Gastroesophageal sphincter (tissue), 3 donors: ENCODE measurements at regions not wholly inside any gene's neighbourhood (a gene's known extent, or its start where the extent isn't known, plus 50 kb on each side); places are given as distances from the start of the nearest gene placed in this dataset.

Experiments used
- EP300 ChIP-seq: sonication (generic); formaldehyde crosslinking; IDR thresholded peaks from one replicate; pipeline ENCODE4 v1.6.1; 2017; ENCODE audit warnings: antibody characterized with exemption, mild to moderate bottlenecking
- POLR2A ChIP-seq, 2 donors: fragments of 450-650 bp; IDR thresholded peaks; one replicate each; pipeline ENCODE4 v1.6.1; 2017; ENCODE audit warnings: antibody characterized with exemption in 2 of 2, mild to moderate bottlenecking in 2 of 2, moderate library complexity in 1 of 2
- POLR2AphosphoS5 ChIP-seq: sonication (generic); formaldehyde crosslinking; IDR thresholded peaks from one replicate; pipeline ENCODE4 v1.6.1; 2017; ENCODE audit warnings: antibody characterized with exemption
- TF ChIP-seq, protein P1 (sequence below), 4 experiments: fragments of 200-600 bp in 2 of 4; fragments of 450-650 bp in 2 of 4; sonication (generic) in 1 of 4; IDR thresholded peaks; one replicate each; pipeline ENCODE4 v1.5.1; 2017 to 2019; ENCODE audit warnings: antibody characterized with exemption in 4 of 4, mild to moderate bottlenecking in 2 of 4, moderate library complexity in 2 of 4

DNA sequence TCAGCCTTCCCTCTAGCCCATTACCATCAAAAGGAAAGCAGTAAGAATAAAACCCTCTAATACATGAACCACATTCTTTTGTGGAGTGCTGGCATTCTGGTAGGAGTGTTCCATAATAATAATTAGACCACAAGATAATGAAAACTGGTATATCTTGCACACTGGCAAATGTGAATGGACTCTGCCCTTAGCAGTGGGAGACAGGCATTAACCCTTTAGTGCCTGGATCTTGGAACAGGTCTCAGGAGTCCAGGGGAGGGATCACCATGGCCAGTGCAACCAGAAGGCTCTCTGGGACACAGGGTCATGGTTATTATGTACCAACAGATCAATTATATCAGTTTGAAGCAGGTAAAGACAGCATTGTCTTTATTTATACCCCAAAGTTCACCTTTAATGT is 387.5 kb upstream of the TMPO start:
- no peak for TF ChIP-seq POLR2A (IDR thresholded peaks at IDR 0.05)
- TF ChIP-seq, protein P1, sequence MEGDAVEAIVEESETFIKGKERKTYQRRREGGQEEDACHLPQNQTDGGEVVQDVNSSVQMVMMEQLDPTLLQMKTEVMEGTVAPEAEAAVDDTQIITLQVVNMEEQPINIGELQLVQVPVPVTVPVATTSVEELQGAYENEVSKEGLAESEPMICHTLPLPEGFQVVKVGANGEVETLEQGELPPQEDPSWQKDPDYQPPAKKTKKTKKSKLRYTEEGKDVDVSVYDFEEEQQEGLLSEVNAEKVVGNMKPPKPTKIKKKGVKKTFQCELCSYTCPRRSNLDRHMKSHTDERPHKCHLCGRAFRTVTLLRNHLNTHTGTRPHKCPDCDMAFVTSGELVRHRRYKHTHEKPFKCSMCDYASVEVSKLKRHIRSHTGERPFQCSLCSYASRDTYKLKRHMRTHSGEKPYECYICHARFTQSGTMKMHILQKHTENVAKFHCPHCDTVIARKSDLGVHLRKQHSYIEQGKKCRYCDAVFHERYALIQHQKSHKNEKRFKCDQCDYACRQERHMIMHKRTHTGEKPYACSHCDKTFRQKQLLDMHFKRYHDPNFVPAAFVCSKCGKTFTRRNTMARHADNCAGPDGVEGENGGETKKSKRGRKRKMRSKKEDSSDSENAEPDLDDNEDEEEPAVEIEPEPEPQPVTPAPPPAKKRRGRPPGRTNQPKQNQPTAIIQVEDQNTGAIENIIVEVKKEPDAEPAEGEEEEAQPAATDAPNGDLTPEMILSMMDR (IDR thresholded peaks at IDR 0.05) = no peak
- TF ChIP-seq EP300 = no peak
- no peak for TF ChIP-seq POLR2AphosphoS5
